Tibial nerve (tissue), 4 donors: ENCODE measurements at regions not wholly inside any gene's neighbourhood (a gene's known extent, or its start where the extent isn't known, plus 50 kb on each side); places are given as distances from the start of the nearest gene placed in this dataset.
"Not testable (repeated sequence)": the region's sequence is repeated elsewhere in the genome, so short reads cannot be mapped to it uniquely, and the experiment has no call there.

Experiments used
- DNase-seq, 2 donors: peaks; one replicate each; pipeline ENCODE4 v3.0.0-alpha.2; 2019; ENCODE audit warnings: low spot score in 2 of 2
- H3K27ac ChIP-seq, 4 donors: fragments of 200-600 bp; sonication (generic) in 3 of 4; one replicate each; pipeline ENCODE4 v1.5.1; 2017 to 2019; ENCODE audit warnings: mild to moderate bottlenecking in 1 of 4
- H3K27me3 ChIP-seq, 2 donors: fragments of 200-600 bp; sonication (generic) in 1 of 2; one replicate each; pipeline versions ENCODE4 v1.5.1 to v1.6.0; 2017 to 2019
- H3K36me3 ChIP-seq, 3 donors: fragments of 200-600 bp; sonication (generic); one replicate each; pipeline ENCODE4 v1.5.1; 2018 to 2019
- H3K4me1 ChIP-seq, 4 donors: fragments of 200-600 bp; sonication (generic) in 3 of 4; one replicate each; pipeline ENCODE4 v1.5.1; 2017 to 2019
- H3K4me3 ChIP-seq, 4 donors: fragments of 200-600 bp; sonication (generic) in 3 of 4; one replicate each; pipeline ENCODE4 v1.5.1; 2017 to 2019; ENCODE audit warnings: mild to moderate bottlenecking in 1 of 4, moderate library complexity in 1 of 4
- H3K9me3 ChIP-seq, 4 donors: fragments of 200-600 bp; sonication (generic) in 3 of 4; one replicate each; pipeline ENCODE4 v1.5.1; 2017 to 2019
- EP300 ChIP-seq, 2 donors: sonication (generic); formaldehyde crosslinking; IDR thresholded peaks; one replicate each; pipeline ENCODE4 v1.6.1; 2017; ENCODE audit warnings: antibody characterized with exemption in 2 of 2, mild to moderate bottlenecking in 1 of 2
- POLR2A ChIP-seq, 2 donors: fragments of 450-650 bp; IDR thresholded peaks; one replicate each; pipeline ENCODE4 v1.6.1; 2017; ENCODE audit warnings: antibody characterized with exemption in 2 of 2, mild to moderate bottlenecking in 2 of 2, moderate library complexity in 2 of 2
- WGBS, 2 donors: methylation state at CpG; one replicate each; pipeline ENCODE4 v1.1.5; 2018; 5-methylcytosine and 5-hydroxymethylcytosine counted together
- TF ChIP-seq, protein P1 (sequence below), 5 experiments: fragments of 200-600 bp in 3 of 5; fragments of 450-650 bp in 2 of 5; sonication (generic) in 3 of 5; IDR thresholded peaks; one replicate each; pipeline ENCODE4 v1.5.1; 2016 to 2019; ENCODE audit warnings: antibody characterized with exemption in 5 of 5, mild to moderate bottlenecking in 3 of 5, moderate library complexity in 2 of 5

DNA sequence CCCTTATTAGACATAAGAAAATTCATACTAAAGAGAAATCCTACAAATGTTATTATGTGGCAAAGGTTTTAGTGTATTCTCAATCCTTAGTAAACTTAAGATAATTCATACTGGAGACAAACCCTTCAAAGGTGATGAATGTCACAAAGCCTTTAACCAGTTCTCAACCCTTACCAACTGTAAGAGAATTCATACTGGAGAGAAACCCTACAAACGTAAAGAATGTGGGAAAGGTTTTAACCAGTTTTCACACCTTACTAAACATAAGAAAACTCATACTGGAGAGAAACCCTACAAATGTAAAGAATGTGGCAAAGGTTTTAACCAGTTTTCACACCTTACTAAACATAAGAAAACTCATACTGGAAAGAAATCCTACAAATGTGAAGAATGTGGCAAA is 93.2 kb downstream of the ZNF680 start:
- no peak for DNase-seq
- Histone ChIP-seq H3K4me3 (no peak overlapping the region), H3K27me3 (no peaks in the 10 kb centered on the region), H3K4me1 (no peaks in the 10 kb centered on the region), H3K36me3 (no peaks in the 10 kb centered on the region), H3K9me3 (peaks cover 0 to 26% (median 0%) of the 10 kb centered on the region in 4 donors), H3K27ac (no peak overlapping the region)
- no peak for TF ChIP-seq POLR2A (IDR thresholded peaks at IDR 0.05)
- 40 to 69% methylated on average over 1 of the region's 1 CpG for WGBS, 2 donors

DNA sequence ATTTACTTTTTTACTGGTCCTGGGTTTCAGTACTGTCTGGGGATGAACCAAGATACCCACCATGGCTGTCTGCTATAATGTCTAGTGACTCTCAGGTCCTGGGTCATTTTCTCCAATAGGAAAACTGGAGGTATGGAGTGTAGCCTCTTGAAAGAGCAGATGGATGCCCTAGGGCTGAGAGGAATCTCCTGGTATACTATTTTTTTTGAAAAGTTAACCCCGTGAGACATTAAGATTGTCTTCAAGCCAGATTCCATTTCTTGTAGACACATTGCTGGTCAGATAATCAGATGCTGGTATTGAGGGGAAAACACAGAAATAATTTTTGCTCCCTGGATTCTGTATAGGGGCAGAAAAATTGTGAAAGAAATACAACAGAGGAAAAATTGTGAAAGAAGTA is 97.3 kb downstream of the ZNF680 start:
- Histone ChIP-seq H3K4me3 (no peak overlapping the region), H3K27ac (no peak overlapping the region), H3K36me3 (no peaks in the 10 kb centered on the region), H3K9me3 (peaks cover 0 to 36% (median 0%) of the 10 kb centered on the region in 4 donors), H3K4me1 (no peaks in the 10 kb centered on the region), H3K27me3 (no peaks in the 10 kb centered on the region)
- no peak for DNase-seq
- 87 to 88% methylated on average over 1 of the region's 1 CpG for WGBS, 2 donors
- TF ChIP-seq, protein P1, sequence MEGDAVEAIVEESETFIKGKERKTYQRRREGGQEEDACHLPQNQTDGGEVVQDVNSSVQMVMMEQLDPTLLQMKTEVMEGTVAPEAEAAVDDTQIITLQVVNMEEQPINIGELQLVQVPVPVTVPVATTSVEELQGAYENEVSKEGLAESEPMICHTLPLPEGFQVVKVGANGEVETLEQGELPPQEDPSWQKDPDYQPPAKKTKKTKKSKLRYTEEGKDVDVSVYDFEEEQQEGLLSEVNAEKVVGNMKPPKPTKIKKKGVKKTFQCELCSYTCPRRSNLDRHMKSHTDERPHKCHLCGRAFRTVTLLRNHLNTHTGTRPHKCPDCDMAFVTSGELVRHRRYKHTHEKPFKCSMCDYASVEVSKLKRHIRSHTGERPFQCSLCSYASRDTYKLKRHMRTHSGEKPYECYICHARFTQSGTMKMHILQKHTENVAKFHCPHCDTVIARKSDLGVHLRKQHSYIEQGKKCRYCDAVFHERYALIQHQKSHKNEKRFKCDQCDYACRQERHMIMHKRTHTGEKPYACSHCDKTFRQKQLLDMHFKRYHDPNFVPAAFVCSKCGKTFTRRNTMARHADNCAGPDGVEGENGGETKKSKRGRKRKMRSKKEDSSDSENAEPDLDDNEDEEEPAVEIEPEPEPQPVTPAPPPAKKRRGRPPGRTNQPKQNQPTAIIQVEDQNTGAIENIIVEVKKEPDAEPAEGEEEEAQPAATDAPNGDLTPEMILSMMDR (IDR thresholded peaks at IDR 0.05) = no peak
- no peak for TF ChIP-seq POLR2A (IDR thresholded peaks at IDR 0.05)
- TF ChIP-seq EP300 (IDR thresholded peaks at IDR 0.05) = no peak

DNA sequence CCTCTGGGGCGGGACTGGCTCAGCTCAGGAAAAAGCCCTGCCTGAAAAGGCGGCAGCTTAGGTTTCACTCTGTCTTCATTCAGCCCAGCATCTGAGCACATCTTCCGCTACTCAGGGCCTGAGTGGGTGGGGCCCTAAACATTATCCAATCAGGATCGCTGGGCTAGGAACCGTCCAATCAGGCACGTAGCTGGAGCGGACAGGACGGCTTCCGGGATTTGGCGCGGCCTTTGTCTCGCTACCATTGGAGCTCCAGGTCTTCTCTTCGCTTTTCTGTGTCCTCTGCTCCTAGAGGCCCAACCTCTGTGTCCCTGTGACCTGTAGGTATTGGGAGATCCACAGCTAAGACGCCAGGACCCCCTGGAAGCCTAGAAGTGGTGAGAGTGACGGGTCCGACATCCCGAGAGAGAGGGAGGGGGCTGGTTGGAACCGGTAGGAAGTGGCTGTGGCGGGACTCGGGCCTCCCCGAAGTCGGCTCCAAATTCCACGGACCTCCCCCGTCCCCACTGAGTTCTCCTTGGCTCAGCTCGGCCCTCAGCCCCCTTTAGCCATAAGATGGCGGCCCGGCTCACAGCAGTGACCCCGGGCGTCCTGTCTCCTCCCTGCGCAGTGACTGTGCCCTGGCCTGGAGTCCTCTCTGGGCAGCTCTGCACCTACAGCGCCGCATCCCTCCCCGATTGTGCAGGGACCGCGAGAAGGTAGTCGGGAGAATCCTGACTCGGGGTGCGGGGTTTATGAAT is 99.1 kb downstream of the ZNF680 start:
- DNase-seq = peak; percentile 41 to 50
- Histone ChIP-seq H3K36me3 (no peaks in the 10 kb centered on the region), H3K4me3 (peak overlapping the region in 3 of 4 donors; percentile 22 to 45 (median 34)), H3K4me1 (no peaks in the 10 kb centered on the region), H3K9me3 (peaks cover 0 to 32% (median 0%) of the 10 kb centered on the region in 4 donors), H3K27ac (no peak overlapping the region), H3K27me3 (no peaks in the 10 kb centered on the region)
- WGBS, 2 donors = 30 to 70% methylated on average over 37 to 38 of the region's 38 CpGs
- TF ChIP-seq, protein P1 (IDR thresholded peaks at IDR 0.05) = no peak
- TF ChIP-seq POLR2A (IDR thresholded peaks at IDR 0.05) (no peak), EP300 (IDR thresholded peaks at IDR 0.05) (no peak)

DNA sequence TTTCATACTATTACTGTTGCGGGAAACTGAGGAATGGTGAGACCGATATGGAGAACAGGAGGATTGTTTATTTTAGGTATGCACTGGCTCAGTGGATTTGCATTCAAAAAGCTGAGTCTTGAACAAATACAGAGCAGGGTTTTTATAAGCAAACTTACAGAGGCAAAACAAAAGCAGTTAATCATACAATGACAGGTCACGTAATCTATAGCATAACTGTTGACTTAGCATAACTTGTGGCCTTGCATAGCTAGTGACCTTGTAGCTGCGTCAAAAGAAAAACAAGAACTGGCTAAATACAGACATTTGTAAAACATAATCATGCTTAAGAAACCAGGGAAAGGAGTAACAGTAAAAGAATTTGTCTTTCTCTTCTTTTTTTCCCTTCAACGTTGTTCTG is 103.0 kb downstream of the ZNF680 start:
- not testable (repeated sequence) for H3K36me3 ChIP-seq

DNA sequence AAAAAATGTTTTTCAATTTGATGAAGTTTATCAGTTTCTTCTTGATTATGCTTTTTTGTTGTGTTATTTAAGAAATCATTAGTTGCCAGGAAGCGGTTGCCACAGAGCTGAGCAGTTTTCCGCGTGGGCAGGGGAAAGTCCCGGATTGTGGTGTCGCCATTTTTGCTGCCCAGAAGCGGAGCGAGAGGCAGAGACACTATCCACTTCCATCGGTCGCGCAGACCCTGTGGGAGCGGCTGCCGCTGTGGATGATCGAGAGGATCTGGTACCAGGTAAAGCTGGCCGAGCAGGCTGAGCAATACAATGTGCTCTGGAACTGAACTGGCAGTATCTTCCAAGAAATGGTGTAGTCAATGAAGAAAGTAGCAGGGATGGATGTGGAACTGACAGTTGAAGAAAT is 119.8 kb downstream of the ZNF736 start:
- Histone ChIP-seq H3K9me3 (peaks cover 0 to 19% (median 2%) of the 10 kb centered on the region in 4 donors), H3K27ac (no peak overlapping the region), H3K27me3 (no peaks in the 10 kb centered on the region), H3K4me1 (no peaks in the 10 kb centered on the region), H3K4me3 (no peak overlapping the region), H3K36me3 (no peaks in the 10 kb centered on the region)
- DNase-seq = no peak
- TF ChIP-seq POLR2A (IDR thresholded peaks at IDR 0.05) (no peak), EP300 (IDR thresholded peaks at IDR 0.05) (no peak)
- TF ChIP-seq, protein P1 (IDR thresholded peaks at IDR 0.05) = no peak
- 88 to 90% methylated on average over 14 of the region's 14 CpGs for WGBS, 2 donors

More for the DNA sequence above, 103.0 kb downstream of the ZNF680 start:
- not testable (repeated sequence) for H3K27me3 ChIP-seq, H3K4me1 ChIP-seq, H3K4me3 ChIP-seq, DNase-seq, H3K27ac ChIP-seq
- 80 to 81% methylated on average over 5 of the region's 5 CpGs for WGBS, 2 donors
- peaks cover 0 to 15% (median 0%) of the 10 kb centered on the region in 4 donors for H3K9me3 ChIP-seq

DNA sequence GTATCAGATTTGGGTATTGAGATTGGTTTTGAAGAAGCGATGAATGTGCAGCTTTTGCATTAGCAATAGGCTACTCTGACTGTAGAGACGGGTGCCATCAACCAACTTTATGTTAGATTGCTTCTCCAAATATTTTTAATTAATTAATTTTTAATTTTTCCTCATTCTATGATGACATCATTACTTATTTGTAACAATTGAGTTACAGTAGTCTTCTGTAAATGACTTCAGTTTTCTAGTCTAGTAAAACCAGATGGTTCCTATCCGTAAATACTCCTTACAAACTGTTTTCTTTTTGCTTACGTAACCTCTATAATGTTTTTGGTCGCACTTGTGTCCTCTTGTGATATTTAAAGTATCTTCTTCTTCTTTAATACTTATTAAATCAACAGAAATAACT is 118.1 kb downstream of the ZNF736 start:
- Histone ChIP-seq H3K36me3 (no peaks in the 10 kb centered on the region), H3K9me3 (peaks cover 0 to 27% (median 2%) of the 10 kb centered on the region in 4 donors), H3K27me3 (no peaks in the 10 kb centered on the region), H3K27ac (no peak overlapping the region), H3K4me3 (no peak overlapping the region), H3K4me1 (no peaks in the 10 kb centered on the region)
- 83 to 87% methylated on average over 5 of the region's 5 CpGs for WGBS, 2 donors
- TF ChIP-seq, protein P1 (IDR thresholded peaks at IDR 0.05) = no peak
- TF ChIP-seq EP300 (IDR thresholded peaks at IDR 0.05) (no peak), POLR2A (IDR thresholded peaks at IDR 0.05) (no peak)
- DNase-seq = no peak
